ENCODE measurements at regions not wholly inside any gene's neighbourhood (a gene's known extent, or its start where the extent isn't known, plus 50 kb on each side); places are given as distances from the start of the nearest gene placed in this dataset.

DNA sequence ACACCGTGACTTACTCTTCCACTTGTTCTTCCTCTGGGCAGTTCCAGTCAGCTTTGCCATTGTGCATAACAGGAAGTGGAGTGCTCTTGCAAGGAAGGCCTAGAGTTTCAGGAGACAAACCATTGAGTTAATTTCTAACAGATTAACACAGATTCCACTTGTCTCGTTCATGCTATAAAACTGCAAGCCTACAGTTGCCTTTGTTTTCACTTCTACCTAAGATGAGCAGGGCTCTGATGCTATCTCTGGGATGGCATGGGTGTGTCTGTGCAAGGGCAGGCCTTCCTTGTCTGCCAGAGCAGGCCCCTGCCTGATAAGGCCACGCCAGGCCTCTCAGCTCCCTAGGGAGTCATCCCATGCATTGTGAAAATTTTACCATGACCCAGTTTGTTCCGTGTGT lies 67.7 kb upstream of the PGRMC2 start (continued):
- no peak for TF ChIP-seq TEAD2 (tag; IDR thresholded peaks at IDR 0.05)
- no peak for TF ChIP-seq SP2 (IDR thresholded peaks at IDR 0.05; ENCODE audit: extremely low read depth, low read depth, low read length, poor library complexity, severe bottlenecking)
- TF ChIP-seq IFI16 (CRISPR knock-in tag; IDR thresholded peaks at IDR 0.05) = no peak
- TF ChIP-seq, protein P1, sequence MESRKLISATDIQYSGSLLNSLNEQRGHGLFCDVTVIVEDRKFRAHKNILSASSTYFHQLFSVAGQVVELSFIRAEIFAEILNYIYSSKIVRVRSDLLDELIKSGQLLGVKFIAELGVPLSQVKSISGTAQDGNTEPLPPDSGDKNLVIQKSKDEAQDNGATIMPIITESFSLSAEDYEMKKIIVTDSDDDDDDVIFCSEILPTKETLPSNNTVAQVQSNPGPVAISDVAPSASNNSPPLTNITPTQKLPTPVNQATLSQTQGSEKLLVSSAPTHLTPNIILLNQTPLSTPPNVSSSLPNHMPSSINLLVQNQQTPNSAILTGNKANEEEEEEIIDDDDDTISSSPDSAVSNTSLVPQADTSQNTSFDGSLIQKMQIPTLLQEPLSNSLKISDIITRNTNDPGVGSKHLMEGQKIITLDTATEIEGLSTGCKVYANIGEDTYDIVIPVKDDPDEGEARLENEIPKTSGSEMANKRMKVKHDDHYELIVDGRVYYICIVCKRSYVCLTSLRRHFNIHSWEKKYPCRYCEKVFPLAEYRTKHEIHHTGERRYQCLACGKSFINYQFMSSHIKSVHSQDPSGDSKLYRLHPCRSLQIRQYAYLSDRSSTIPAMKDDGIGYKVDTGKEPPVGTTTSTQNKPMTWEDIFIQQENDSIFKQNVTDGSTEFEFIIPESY (CRISPR knock-in tag; IDR thresholded peaks at IDR 0.05) = no peak
- no peak for TF ChIP-seq CHCHD3 (CRISPR knock-in tag; IDR thresholded peaks at IDR 0.05)
- no peak for TF ChIP-seq ZNF644 (tag; IDR thresholded peaks at IDR 0.05; ENCODE audit: low read depth)
- TF ChIP-seq TOE1 (IDR thresholded peaks at IDR 0.05; ENCODE audit: borderline replicate concordance) = no peak
- no peak for TF ChIP-seq TOE1 (CRISPR knock-in tag; IDR thresholded peaks at IDR 0.05; ENCODE audit: borderline replicate concordance, low read depth)
- no peak for TF ChIP-seq COPS2 (conservative IDR thresholded peaks at IDR 0.05)
- TF ChIP-seq FOXK2 (conservative IDR thresholded peaks at IDR 0.05 in 1 of 2, IDR thresholded peaks at IDR 0.05 in 1 of 2; ENCODE audit: low read depth in 2 of 2) = peak in 1 of 2 experiments; percentile 32; a peak in 1 of 4 replicates
- 0 out of 2 replicates have a peak, but pooled peaks have one; percentile 16 for TF ChIP-seq SMARCA4 (IDR thresholded peaks at IDR 0.05)
- no peak for TF ChIP-seq EWSR1 (IDR thresholded peaks at IDR 0.05; ENCODE audit: borderline replicate concordance, low read depth, partially characterized antibody)
- no peak for TF ChIP-seq LCOR (CRISPR knock-in tag; IDR thresholded peaks at IDR 0.05)
- TF ChIP-seq, protein P2, sequence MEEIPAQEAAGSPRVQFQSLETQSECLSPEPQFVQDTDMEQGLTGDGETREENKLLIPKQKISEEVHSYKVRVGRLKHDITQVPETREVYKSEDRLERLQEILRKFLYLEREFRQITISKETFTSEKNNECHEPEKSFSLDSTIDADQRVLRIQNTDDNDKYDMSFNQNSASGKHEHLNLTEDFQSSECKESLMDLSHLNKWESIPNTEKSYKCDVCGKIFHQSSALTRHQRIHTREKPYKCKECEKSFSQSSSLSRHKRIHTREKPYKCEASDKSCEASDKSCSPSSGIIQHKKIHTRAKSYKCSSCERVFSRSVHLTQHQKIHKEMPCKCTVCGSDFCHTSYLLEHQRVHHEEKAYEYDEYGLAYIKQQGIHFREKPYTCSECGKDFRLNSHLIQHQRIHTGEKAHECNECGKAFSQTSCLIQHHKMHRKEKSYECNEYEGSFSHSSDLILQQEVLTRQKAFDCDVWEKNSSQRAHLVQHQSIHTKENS (CRISPR knock-in tag; IDR thresholded peaks at IDR 0.05) = no peak
- TF ChIP-seq, protein P3, sequence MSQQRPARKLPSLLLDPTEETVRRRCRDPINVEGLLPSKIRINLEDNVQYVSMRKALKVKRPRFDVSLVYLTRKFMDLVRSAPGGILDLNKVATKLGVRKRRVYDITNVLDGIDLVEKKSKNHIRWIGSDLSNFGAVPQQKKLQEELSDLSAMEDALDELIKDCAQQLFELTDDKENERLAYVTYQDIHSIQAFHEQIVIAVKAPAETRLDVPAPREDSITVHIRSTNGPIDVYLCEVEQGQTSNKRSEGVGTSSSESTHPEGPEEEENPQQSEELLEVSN (IDR thresholded peaks at IDR 0.05; ENCODE audit: borderline replicate concordance in 1 of 2, extremely low read depth in 1 of 2, insufficient read depth in 1 of 2, insufficient read length in 1 of 2, low read depth in 1 of 2, low read length in 1 of 2, poor library complexity in 1 of 2, severe bottlenecking in 1 of 2) = no peak
- no peak for TF ChIP-seq ZC3H8 (IDR thresholded peaks at IDR 0.05)
- no peak for TF ChIP-seq CSDE1 (IDR thresholded peaks at IDR 0.05)
- no peak for TF ChIP-seq ZNF584 (CRISPR knock-in tag; IDR thresholded peaks at IDR 0.05; ENCODE audit: low read depth)
- TF ChIP-seq, protein P4, sequence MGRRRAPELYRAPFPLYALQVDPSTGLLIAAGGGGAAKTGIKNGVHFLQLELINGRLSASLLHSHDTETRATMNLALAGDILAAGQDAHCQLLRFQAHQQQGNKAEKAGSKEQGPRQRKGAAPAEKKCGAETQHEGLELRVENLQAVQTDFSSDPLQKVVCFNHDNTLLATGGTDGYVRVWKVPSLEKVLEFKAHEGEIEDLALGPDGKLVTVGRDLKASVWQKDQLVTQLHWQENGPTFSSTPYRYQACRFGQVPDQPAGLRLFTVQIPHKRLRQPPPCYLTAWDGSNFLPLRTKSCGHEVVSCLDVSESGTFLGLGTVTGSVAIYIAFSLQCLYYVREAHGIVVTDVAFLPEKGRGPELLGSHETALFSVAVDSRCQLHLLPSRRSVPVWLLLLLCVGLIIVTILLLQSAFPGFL (CRISPR knock-in tag; IDR thresholded peaks at IDR 0.05) = no peak
- TF ChIP-seq, protein P5, sequence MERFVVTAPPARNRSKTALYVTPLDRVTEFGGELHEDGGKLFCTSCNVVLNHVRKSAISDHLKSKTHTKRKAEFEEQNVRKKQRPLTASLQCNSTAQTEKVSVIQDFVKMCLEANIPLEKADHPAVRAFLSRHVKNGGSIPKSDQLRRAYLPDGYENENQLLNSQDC (CRISPR knock-in tag; IDR thresholded peaks at IDR 0.05) = no peak
- no peak for TF ChIP-seq ZEB2 (IDR thresholded peaks at IDR 0.05)
- TF ChIP-seq ZFP36 (IDR thresholded peaks at IDR 0.05; ENCODE audit: low read depth, low read length, partially characterized antibody) = no peak
- TF ChIP-seq CXXC5 (CRISPR knock-in tag; IDR thresholded peaks at IDR 0.05) = peak; percentile 48; the same call in 1 of the 2 replicates
- no peak for TF ChIP-seq HMGN3 (IDR thresholded peaks at IDR 0.05; ENCODE audit: borderline replicate concordance, extremely low read depth, insufficient read length, low read depth, low read length)
- 0 out of 2 replicates have a peak, but pooled peaks have one; percentile 12 for TF ChIP-seq CBFA2T2 (conservative IDR thresholded peaks at IDR 0.05)
